ENCODE measurements at regions not wholly inside any gene's neighbourhood (a gene's known extent, or its start where the extent isn't known, plus 50 kb on each side); places are given as distances from the start of the nearest gene placed in this dataset.

DNA sequence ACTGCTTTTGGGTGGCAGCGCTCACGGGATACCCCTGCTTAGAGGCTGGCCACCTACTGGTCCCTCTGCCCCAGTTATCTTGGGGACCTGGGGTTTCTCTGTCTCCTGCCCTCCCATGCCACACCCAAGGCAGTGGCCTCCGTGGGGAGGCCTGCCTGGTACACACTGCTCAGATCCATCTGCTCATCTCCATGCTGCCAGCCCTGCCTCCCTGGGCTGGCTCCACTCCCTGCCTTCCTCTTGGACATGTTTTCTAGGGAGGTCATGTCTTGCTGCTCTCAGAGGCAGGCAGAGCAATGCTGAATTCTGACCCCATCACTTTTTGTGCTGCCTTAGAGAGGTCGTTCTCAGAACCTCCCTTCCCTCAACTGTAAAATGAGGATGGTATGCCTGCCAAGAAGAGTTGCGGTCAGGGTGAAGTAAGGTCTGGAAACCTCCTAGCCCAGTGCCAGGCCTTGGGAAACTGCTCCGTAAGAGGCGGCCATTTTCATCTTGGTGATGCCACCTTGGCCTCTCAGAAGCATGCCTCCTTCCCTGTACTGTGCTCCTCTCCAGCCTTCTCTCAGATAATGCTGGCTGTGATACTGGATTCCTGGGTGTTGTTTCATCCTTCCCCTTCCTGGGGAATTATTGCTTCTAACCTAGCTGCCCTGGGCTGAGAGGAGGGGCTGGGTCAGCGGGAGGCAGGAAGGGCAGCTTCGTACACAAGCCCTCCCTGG is 186.4 kb upstream of the ZBED5 start:
- Histone ChIP-seq H4K20me1 (replicated peaks in 1 of 2; ENCODE audit: control insufficient read depth in 1 of 2, insufficient read depth in 2 of 2, low read length in 2 of 2) (no peaks in the 10 kb centered on the region), H3K9ac (replicated peaks in 1 of 4; ENCODE audit: extremely low read depth in 1 of 4, low read depth in 3 of 4, low read length in 3 of 4) (no peak overlapping the region), H3K18ac (ENCODE audit: extremely low read depth, low read length) (no peak overlapping the region), H3K79me2 (ENCODE audit: control insufficient read depth in 1 of 2, insufficient read depth in 2 of 2, low read length in 2 of 2) (no peaks in the 10 kb centered on the region), H3K27me3 (replicated peaks in 1 of 4; ENCODE audit: control insufficient read depth in 3 of 4, extremely low read depth in 1 of 4, insufficient read depth in 3 of 4, low read length in 3 of 4) (no peaks in the 10 kb centered on the region), H3K79me1 (ENCODE audit: low read depth, low read length) (no peaks in the 10 kb centered on the region), H3K27ac (ENCODE audit: low read depth, low read length) (no peak overlapping the region), H3K9me3 (ENCODE audit: insufficient read depth in 2 of 2, low read depth in 1 of 2, low read length in 1 of 2) (no peaks in the 10 kb centered on the region), H2AK5ac (ENCODE audit: low read depth, low read length) (no peak overlapping the region), H4K8ac (ENCODE audit: extremely low read depth, insufficient read depth, low read length) (no peak overlapping the region; the same call in none of the 2 replicates), H3K4me3 (ENCODE audit: extremely low read depth in 1 of 4, insufficient read depth in 2 of 4, low read depth in 3 of 4, low read length in 4 of 4) (no peak overlapping the region), H2AFZ (ENCODE audit: low read length) (no peak overlapping the region), H3K4ac (replicated peaks; ENCODE audit: insufficient read length, low read depth, low read length) (no peak overlapping the region), H4K91ac (replicated peaks; ENCODE audit: insufficient read length, low read length) (no peak overlapping the region), H4K5ac (ENCODE audit: insufficient read length, low read depth, low read length) (no peak overlapping the region), H2BK20ac (ENCODE audit: low read length) (no peak overlapping the region), H3K36me3 (ENCODE audit: control insufficient read depth in 2 of 4, insufficient read depth in 4 of 4, low read length in 3 of 4) (no peaks in the 10 kb centered on the region), H2BK5ac (ENCODE audit: low read depth, low read length) (no peak overlapping the region), H2BK120ac (replicated peaks; ENCODE audit: low read depth, low read length) (no peak overlapping the region), H3K23ac (ENCODE audit: insufficient read length) (no peak overlapping the region), H3K56ac (replicated peaks; ENCODE audit: insufficient read length, low read depth, low read length) (no peak overlapping the region), H3K4me2 (ENCODE audit: insufficient read depth in 1 of 2, low read depth in 2 of 2, low read length in 2 of 2) (no peak overlapping the region), H2BK12ac (ENCODE audit: low read depth, low read length) (no peak overlapping the region), H3K23me2 (ENCODE audit: low read depth, low read length) (no peaks in the 10 kb centered on the region), H2BK15ac (ENCODE audit: low read length) (no peak overlapping the region), H3K4me1 (replicated peaks in 1 of 4; ENCODE audit: control insufficient read depth in 3 of 4, insufficient read depth in 4 of 4, low read length in 3 of 4) (no peaks in the 10 kb centered on the region), H3K14ac (ENCODE audit: insufficient read length) (no peak overlapping the region)
- TF ChIP-seq KDM5A (IDR thresholded peaks at IDR 0.05; ENCODE audit: low read length), result no peak
- no peak for TF ChIP-seq CHD2 (IDR thresholded peaks at IDR 0.05; ENCODE audit: low read length)
- TF ChIP-seq TAF1 (IDR thresholded peaks at IDR 0.05; ENCODE audit: low read depth, low read length), result no peak
- TF ChIP-seq POLR2AphosphoS5 (IDR thresholded peaks at IDR 0.05; ENCODE audit: low read depth, low read length), result no peak
- ChIA-PET CTCF (ENCODE audit: partially characterized antibody) (interaction anchor here (0.6 to 3.0 kb wide), 8 partner anchors 7 to 119 kb away, joined by 3 to 14 read pairs (median 3); no protein-coding TSS in a partner anchor), POLR2A (ENCODE audit: partially characterized antibody) (no interaction called here)
- DNase-seq (ENCODE audit: low read depth in 1 of 2, low spot score in 2 of 2) (no peak), FAIRE-seq (no peak)
- 83% methylated on average over 7 of the region's 9 CpGs; no CpG with 5 or more reads in 1 of the 2 experiments for WGBS, 2 experiments (ENCODE audit: extremely low coverage in 1 of 2, insufficient coverage in 1 of 2, insufficient read length in 1 of 2, insufficient replicate concordance in 2 of 2, low coverage in 1 of 2, low lambda C conversion rate in 2 of 2, missing lambda C conversion rate in 1 of 2)

All from H1 (cell line).